OCI-LY3 (cell line): ENCODE measurements at regions not wholly inside any gene's neighbourhood (a gene's known extent, or its start where the extent isn't known, plus 50 kb on each side); places are given as distances from the start of the nearest gene placed in this dataset.

Source experiments
- H2AFZ ChIP-seq: fragments of 200-600, 300-600 bp; shearing (Covaris generic); 2 replicates; pipeline ENCODE4 v1.6.0; 2014; ENCODE audit warnings: antibody characterized with exemption, low read depth, low read length
- H3K27ac ChIP-seq: fragments of 200-600, 300-600 bp; sonication (generic); 2 replicates; pipeline ENCODE4 v1.5.1; 2014; ENCODE audit warnings: mild to moderate bottlenecking, low read length, moderate library complexity, mixed read lengths
- H3K27me3 ChIP-seq: fragments of 200-600, 300-600 bp; sonication (generic); 2 replicates; pipeline ENCODE4 v1.6.1; 2014; ENCODE audit warnings: low read depth, low read length, mixed read lengths
- H3K36me3 ChIP-seq: fragments of 200-600, 300-600 bp; sonication (generic); replicated peaks from 2 replicates; pipeline ENCODE3; 2014; ENCODE audit warnings: low read depth, low read length, mixed read lengths
- H3K4me1 ChIP-seq: fragments of 300-600, 200-600 bp; sonication (generic); 2 replicates; pipeline ENCODE4 v1.6.1; 2014; ENCODE audit warnings: low read length, mixed read lengths
- H3K4me2 ChIP-seq: fragments of 200-600, 300-600 bp; sonication (generic); 2 replicates; pipeline ENCODE4 v1.6.1; 2014; ENCODE audit warnings: low read length, mixed read lengths
- H3K4me3 ChIP-seq: fragments of 300-600, 200-600 bp; sonication (generic); 2 replicates; pipeline ENCODE4 v1.5.1; 2014; ENCODE audit warnings: antibody characterized with exemption, mild to moderate bottlenecking, low read length, moderate library complexity
- H3K79me2 ChIP-seq: fragments of 300-600, 200-600 bp; shearing (Covaris generic); 2 replicates; pipeline ENCODE4 v1.6.1; 2014; ENCODE audit warnings: mild to moderate bottlenecking, low read length, mixed read lengths
- H3K9ac ChIP-seq: fragments of 300-600, 200-600 bp; shearing (Covaris generic); 2 replicates; pipeline ENCODE4 v1.6.0; 2014; ENCODE audit warnings: mild to moderate bottlenecking, low read length, moderate library complexity
- H3K9me3 ChIP-seq: fragments of 200-600, 300-600 bp; shearing (Covaris generic); 2 replicates; pipeline ENCODE4 v1.6.1; 2014; ENCODE audit warnings: low read length, mixed read lengths; ENCODE audit not compliant: insufficient read depth
- H4K20me1 ChIP-seq: fragments of 200-600, 300-600 bp; sonication (generic); 2 replicates; pipeline ENCODE4 v1.6.1; 2016; ENCODE audit warnings: low read length, mixed read lengths; ENCODE audit not compliant: insufficient read depth
- EZH2phosphoT487 ChIP-seq: fragments of 200-600 bp; shearing (Covaris generic); IDR thresholded peaks from 2 replicates; pipeline ENCODE4 v1.6.1; 2018; ENCODE audit warnings: antibody characterized with exemption, mixed run types, low read depth
- TF ChIP-seq, protein P1 (sequence below): fragments of 200-600, 300-600 bp; sonication (generic); IDR thresholded peaks from 2 replicates; pipeline ENCODE4 v1.5.1; 2014; ENCODE audit warnings: antibody characterized with exemption, low read length, low read depth

- Histone ChIP-seq H3K4me2 (no peak overlapping the region), H3K4me3 (no peak overlapping the region), H2AFZ (no peak overlapping the region), H3K4me1 (no peaks in the 10 kb centered on the region), H3K27ac (no peak overlapping the region), H3K9me3 (no peaks in the 10 kb centered on the region), H3K9ac (no peak overlapping the region), H4K20me1 (no peaks in the 10 kb centered on the region), H3K36me3 (no peaks in the 10 kb centered on the region), H3K27me3 (no peaks in the 10 kb centered on the region), H3K79me2 (no peaks in the 10 kb centered on the region)
- TF ChIP-seq EZH2phosphoT487, result no peak
- TF ChIP-seq, protein P1, sequence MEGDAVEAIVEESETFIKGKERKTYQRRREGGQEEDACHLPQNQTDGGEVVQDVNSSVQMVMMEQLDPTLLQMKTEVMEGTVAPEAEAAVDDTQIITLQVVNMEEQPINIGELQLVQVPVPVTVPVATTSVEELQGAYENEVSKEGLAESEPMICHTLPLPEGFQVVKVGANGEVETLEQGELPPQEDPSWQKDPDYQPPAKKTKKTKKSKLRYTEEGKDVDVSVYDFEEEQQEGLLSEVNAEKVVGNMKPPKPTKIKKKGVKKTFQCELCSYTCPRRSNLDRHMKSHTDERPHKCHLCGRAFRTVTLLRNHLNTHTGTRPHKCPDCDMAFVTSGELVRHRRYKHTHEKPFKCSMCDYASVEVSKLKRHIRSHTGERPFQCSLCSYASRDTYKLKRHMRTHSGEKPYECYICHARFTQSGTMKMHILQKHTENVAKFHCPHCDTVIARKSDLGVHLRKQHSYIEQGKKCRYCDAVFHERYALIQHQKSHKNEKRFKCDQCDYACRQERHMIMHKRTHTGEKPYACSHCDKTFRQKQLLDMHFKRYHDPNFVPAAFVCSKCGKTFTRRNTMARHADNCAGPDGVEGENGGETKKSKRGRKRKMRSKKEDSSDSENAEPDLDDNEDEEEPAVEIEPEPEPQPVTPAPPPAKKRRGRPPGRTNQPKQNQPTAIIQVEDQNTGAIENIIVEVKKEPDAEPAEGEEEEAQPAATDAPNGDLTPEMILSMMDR, result no peak
Measured at GRCh38 chr14:38022775-38023174, 184.9 kb upstream of the SSTR1 start.

GRCh38 chr14:38038171-38038570 is 169.5 kb upstream of the SSTR1 start:
- Histone ChIP-seq H3K27ac (no peak overlapping the region), H2AFZ (no peak overlapping the region), H3K4me3 (no peak overlapping the region), H3K79me2 (no peaks in the 10 kb centered on the region), H4K20me1 (no peaks in the 10 kb centered on the region), H3K27me3 (no peaks in the 10 kb centered on the region), H3K9me3 (no peaks in the 10 kb centered on the region), H3K36me3 (no peaks in the 10 kb centered on the region), H3K4me1 (no peaks in the 10 kb centered on the region), H3K9ac (no peak overlapping the region), H3K4me2 (no peak overlapping the region)
- TF ChIP-seq, protein P1, result no peak
- TF ChIP-seq EZH2phosphoT487, result no peak

GRCh38 chr14:38038986-38039385 is 168.7 kb upstream of the SSTR1 start:
- no peaks in the 10 kb centered on the region for H3K4me1 ChIP-seq
- no peak overlapping the region for H3K9ac ChIP-seq
- no peaks in the 10 kb centered on the region for H3K36me3 ChIP-seq
- no peaks in the 10 kb centered on the region for H3K79me2 ChIP-seq
- no peak overlapping the region for H2AFZ ChIP-seq
- H4K20me1 ChIP-seq, result no peaks in the 10 kb centered on the region
- H3K4me2 ChIP-seq, result no peak overlapping the region
- no peaks in the 10 kb centered on the region for H3K27me3 ChIP-seq
- H3K4me3 ChIP-seq, result no peak overlapping the region
- no peaks in the 10 kb centered on the region for H3K9me3 ChIP-seq
- H3K27ac ChIP-seq, result no peak overlapping the region
- TF ChIP-seq EZH2phosphoT487, result no peak
- TF ChIP-seq, protein P1, result no peak

DNA sequence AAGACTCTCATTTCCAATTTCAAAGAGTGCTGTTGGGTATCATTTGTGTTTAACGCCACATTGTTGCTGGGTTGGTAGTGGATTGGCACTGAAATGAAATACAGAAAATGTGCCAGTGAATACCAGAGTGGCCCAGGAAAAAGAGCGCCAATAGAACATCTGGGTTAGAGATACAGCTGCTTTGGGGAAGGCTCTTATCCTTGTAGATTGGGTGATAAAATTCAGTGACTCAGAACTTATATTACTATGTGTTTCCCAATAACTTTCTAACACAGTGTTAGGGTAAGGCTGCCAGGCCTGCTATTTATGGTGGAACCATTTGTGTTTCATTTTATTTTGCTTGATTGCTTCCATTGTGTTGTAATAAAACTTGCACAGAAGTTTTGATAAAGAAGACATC is 168.2 kb upstream of the SSTR1 start:
- Histone ChIP-seq H3K27ac (no peak overlapping the region), H3K27me3 (no peaks in the 10 kb centered on the region), H3K4me2 (no peak overlapping the region), H3K4me3 (no peak overlapping the region), H3K4me1 (peaks cover 2% of the 10 kb centered on the region; the same call in 1 of the 2 replicates), H4K20me1 (no peaks in the 10 kb centered on the region), H3K9me3 (no peaks in the 10 kb centered on the region), H3K79me2 (no peaks in the 10 kb centered on the region), H2AFZ (no peak overlapping the region), H3K9ac (no peak overlapping the region), H3K36me3 (no peaks in the 10 kb centered on the region)
- no peak for TF ChIP-seq EZH2phosphoT487
- TF ChIP-seq, protein P1, result no peak
